ENCODE measurements at regions not wholly inside any gene's neighbourhood (a gene's known extent, or its start where the extent isn't known, plus 50 kb on each side); places are given as distances from the start of the nearest gene placed in this dataset.
A peak's percentile ranks its signal among the peaks of the same experiment; 100 is the strongest.

GRCh38 chr4:175068266-175068665, 150.1 kb downstream of the ADAM29 start:
- no peak overlapping the region for H3K9ac ChIP-seq (ENCODE audit: low read length)
- no peak overlapping the region for H2BK5ac ChIP-seq (ENCODE audit: low read length)
- H4K8ac ChIP-seq (ENCODE audit: low read depth, low read length) = no peak overlapping the region
- no peak overlapping the region for H3K4ac ChIP-seq (ENCODE audit: low read depth, low read length)
- no peak for DNase-seq
- no peaks in the 10 kb centered on the region for H3K36me3 ChIP-seq (ENCODE audit: control insufficient read depth, insufficient read depth, low read length)
- H3K79me2 ChIP-seq (ENCODE audit: control insufficient read depth, insufficient read depth, low read length) = no peaks in the 10 kb centered on the region
- no peak overlapping the region for H3K56ac ChIP-seq (ENCODE audit: low read length)
- no peak overlapping the region for H3K27ac ChIP-seq (ENCODE audit: low read depth, low read length)
- H2AK5ac ChIP-seq (ENCODE audit: low read length) = no peak overlapping the region
- H3K23ac ChIP-seq (ENCODE audit: low read length) = no peak overlapping the region
- no peak overlapping the region for H3K4me2 ChIP-seq (ENCODE audit: low read length)
- no peak overlapping the region for H4K5ac ChIP-seq (ENCODE audit: low read length)
- H3K27me3 ChIP-seq (ENCODE audit: insufficient read depth, low read length, poor library complexity) = no peaks in the 10 kb centered on the region
- H3K4me3 ChIP-seq (ENCODE audit: low read length) = no peak overlapping the region
- H3K18ac ChIP-seq (ENCODE audit: low read length) = no peak overlapping the region
- no peaks in the 10 kb centered on the region for H3K4me1 ChIP-seq (ENCODE audit: control insufficient read depth, low read depth, low read length)
- no peak overlapping the region for H2BK15ac ChIP-seq (replicated peaks; ENCODE audit: low read depth)
- H2BK120ac ChIP-seq (ENCODE audit: low read depth, low read length) = no peak overlapping the region
- H3K79me1 ChIP-seq (ENCODE audit: low read length) = no peaks in the 10 kb centered on the region

DNA sequence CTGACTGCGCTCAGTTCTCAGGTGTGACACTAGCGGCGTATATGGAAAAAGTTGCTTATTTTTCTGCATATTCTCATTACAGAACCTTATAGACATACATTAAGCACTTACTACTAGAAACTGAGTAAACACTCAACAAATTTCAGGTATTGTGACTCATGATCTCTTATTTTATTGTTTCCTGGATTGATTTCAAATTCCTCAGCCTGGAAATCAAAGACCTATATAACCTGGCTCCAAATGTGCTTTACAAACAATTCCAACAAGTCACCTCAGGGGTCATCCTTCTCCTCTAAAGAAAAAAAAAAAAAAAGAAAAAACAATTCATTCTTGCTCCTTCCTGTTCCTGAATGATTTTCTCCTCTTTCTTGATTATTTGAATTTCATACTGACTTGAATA, 152.3 kb downstream of the ADAM29 start:
- H2BK120ac ChIP-seq (ENCODE audit: low read depth, low read length) = no peak overlapping the region
- H3K36me3 ChIP-seq (ENCODE audit: control insufficient read depth, insufficient read depth, low read length) = no peaks in the 10 kb centered on the region
- H3K79me2 ChIP-seq (ENCODE audit: control insufficient read depth, insufficient read depth, low read length) = no peaks in the 10 kb centered on the region
- no peaks in the 10 kb centered on the region for H3K79me1 ChIP-seq (ENCODE audit: low read length)
- no peak overlapping the region for H2AK5ac ChIP-seq (ENCODE audit: low read length)
- H3K4ac ChIP-seq (ENCODE audit: low read depth, low read length) = no peak overlapping the region
- H3K4me3 ChIP-seq (ENCODE audit: low read length) = no peak overlapping the region
- no peak overlapping the region for H3K23ac ChIP-seq (ENCODE audit: low read length)
- H4K8ac ChIP-seq (ENCODE audit: low read depth, low read length) = no peak overlapping the region
- H3K56ac ChIP-seq (ENCODE audit: low read length) = no peak overlapping the region
- no peaks in the 10 kb centered on the region for H3K4me1 ChIP-seq (ENCODE audit: control insufficient read depth, low read depth, low read length)
- peak; percentile 6 for DNase-seq
- no CpG with 5 or more reads among the region's 3 CpGs for WGBS (ENCODE audit: extremely low coverage, insufficient coverage, low lambda C conversion rate)
- H4K5ac ChIP-seq (ENCODE audit: low read length) = no peak overlapping the region
- H3K18ac ChIP-seq (ENCODE audit: low read length) = no peak overlapping the region
- H3K9ac ChIP-seq (ENCODE audit: low read length) = no peak overlapping the region
- no peak overlapping the region for H2BK5ac ChIP-seq (ENCODE audit: low read length)
- H3K27ac ChIP-seq (ENCODE audit: low read depth, low read length) = no peak overlapping the region
- H3K4me2 ChIP-seq (ENCODE audit: low read length) = no peak overlapping the region
- no peaks in the 10 kb centered on the region for H3K27me3 ChIP-seq (ENCODE audit: insufficient read depth, low read length, poor library complexity)
- no peak overlapping the region for H2BK15ac ChIP-seq (replicated peaks; ENCODE audit: low read depth)

DNA sequence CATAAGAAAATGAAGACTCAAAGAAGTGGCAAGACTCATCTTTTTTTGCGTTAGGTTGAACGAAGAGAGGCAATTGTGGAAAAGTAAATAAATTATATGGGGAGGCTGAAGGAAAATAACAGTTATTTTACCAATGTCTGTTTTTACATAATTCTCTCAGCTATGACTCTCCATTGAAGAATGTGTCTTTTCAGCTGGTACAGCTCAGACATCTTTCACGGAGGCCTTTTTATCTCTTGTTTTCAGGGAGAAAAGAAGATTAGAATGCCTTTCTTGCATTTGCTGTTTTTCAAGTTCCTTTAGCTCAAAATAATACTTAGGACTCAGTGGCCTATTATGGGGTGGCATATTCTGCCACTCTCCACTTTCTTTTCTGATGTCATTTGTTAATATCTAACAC, 153.0 kb downstream of the ADAM29 start:
- no peak overlapping the region for H4K8ac ChIP-seq (ENCODE audit: low read depth, low read length)
- no peak overlapping the region for H2BK15ac ChIP-seq (replicated peaks; ENCODE audit: low read depth)
- H3K23ac ChIP-seq (ENCODE audit: low read length) = no peak overlapping the region
- H3K4ac ChIP-seq (ENCODE audit: low read depth, low read length) = no peak overlapping the region
- no CpG with 5 or more reads among the region's 3 CpGs for WGBS (ENCODE audit: extremely low coverage, insufficient coverage, low lambda C conversion rate)
- no peaks in the 10 kb centered on the region for H3K79me2 ChIP-seq (ENCODE audit: control insufficient read depth, insufficient read depth, low read length)
- H3K79me1 ChIP-seq (ENCODE audit: low read length) = no peaks in the 10 kb centered on the region
- no peak overlapping the region for H3K18ac ChIP-seq (ENCODE audit: low read length)
- no peak overlapping the region for H3K27ac ChIP-seq (ENCODE audit: low read depth, low read length)
- H2BK120ac ChIP-seq (ENCODE audit: low read depth, low read length) = no peak overlapping the region
- no peak overlapping the region for H3K9ac ChIP-seq (ENCODE audit: low read length)
- H3K4me2 ChIP-seq (ENCODE audit: low read length) = no peak overlapping the region
- H3K36me3 ChIP-seq (ENCODE audit: control insufficient read depth, insufficient read depth, low read length) = no peaks in the 10 kb centered on the region
- no peaks in the 10 kb centered on the region for H3K4me1 ChIP-seq (ENCODE audit: control insufficient read depth, low read depth, low read length)
- no peak overlapping the region for H3K56ac ChIP-seq (ENCODE audit: low read length)
- no peak overlapping the region for H2BK5ac ChIP-seq (ENCODE audit: low read length)
- H3K27me3 ChIP-seq (ENCODE audit: insufficient read depth, low read length, poor library complexity) = no peaks in the 10 kb centered on the region
- no peak overlapping the region for H2AK5ac ChIP-seq (ENCODE audit: low read length)
- DNase-seq = peak; percentile 10
- H4K5ac ChIP-seq (ENCODE audit: low read length) = no peak overlapping the region
- no peak overlapping the region for H3K4me3 ChIP-seq (ENCODE audit: low read length)

DNA sequence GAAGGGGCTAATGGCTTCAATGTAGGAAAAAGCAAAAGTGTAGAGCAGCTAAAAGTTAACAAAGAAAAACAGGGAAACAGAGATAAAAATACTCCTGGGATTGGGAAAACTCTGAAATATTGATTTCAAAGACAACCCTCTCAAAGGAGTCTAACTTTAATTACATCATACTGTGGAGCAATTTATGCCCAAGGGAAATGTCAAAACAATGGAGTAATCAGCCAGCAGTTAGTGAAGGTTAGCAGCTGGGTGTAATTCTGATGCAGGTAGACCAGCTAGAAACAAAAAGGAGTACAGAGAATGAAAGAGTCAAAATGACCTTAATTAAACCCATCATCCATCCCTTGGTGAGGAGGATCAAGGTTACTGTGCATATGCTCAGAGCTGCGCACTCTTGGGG, 169.0 kb downstream of the ADAM29 start:
- H3K4ac ChIP-seq (ENCODE audit: low read depth, low read length) = no peak overlapping the region
- H4K8ac ChIP-seq (ENCODE audit: low read depth, low read length) = no peak overlapping the region
- no peak for DNase-seq
- H3K18ac ChIP-seq (ENCODE audit: low read length) = no peak overlapping the region
- no peak overlapping the region for H3K4me2 ChIP-seq (ENCODE audit: low read length)
- no peaks in the 10 kb centered on the region for H3K79me2 ChIP-seq (ENCODE audit: control insufficient read depth, insufficient read depth, low read length)
- H2BK15ac ChIP-seq (replicated peaks; ENCODE audit: low read depth) = no peak overlapping the region
- no peaks in the 10 kb centered on the region for H3K36me3 ChIP-seq (ENCODE audit: control insufficient read depth, insufficient read depth, low read length)
- H2BK5ac ChIP-seq (ENCODE audit: low read length) = no peak overlapping the region
- H2AK5ac ChIP-seq (ENCODE audit: low read length) = no peak overlapping the region
- H2BK120ac ChIP-seq (ENCODE audit: low read depth, low read length) = no peak overlapping the region
- H3K79me1 ChIP-seq (ENCODE audit: low read length) = no peaks in the 10 kb centered on the region
- no CpG with 5 or more reads among the region's 1 CpG for WGBS (ENCODE audit: extremely low coverage, insufficient coverage, low lambda C conversion rate)
- no peak overlapping the region for H3K9ac ChIP-seq (ENCODE audit: low read length)
- no peaks in the 10 kb centered on the region for H3K4me1 ChIP-seq (ENCODE audit: control insufficient read depth, low read depth, low read length)
- no peaks in the 10 kb centered on the region for H3K27me3 ChIP-seq (ENCODE audit: insufficient read depth, low read length, poor library complexity)
- H4K5ac ChIP-seq (ENCODE audit: low read length) = no peak overlapping the region
- H3K4me3 ChIP-seq (ENCODE audit: low read length) = no peak overlapping the region
- no peak overlapping the region for H3K23ac ChIP-seq (ENCODE audit: low read length)
- H3K56ac ChIP-seq (ENCODE audit: low read length) = no peak overlapping the region
- H3K27ac ChIP-seq (ENCODE audit: low read depth, low read length) = no peak overlapping the region

DNA sequence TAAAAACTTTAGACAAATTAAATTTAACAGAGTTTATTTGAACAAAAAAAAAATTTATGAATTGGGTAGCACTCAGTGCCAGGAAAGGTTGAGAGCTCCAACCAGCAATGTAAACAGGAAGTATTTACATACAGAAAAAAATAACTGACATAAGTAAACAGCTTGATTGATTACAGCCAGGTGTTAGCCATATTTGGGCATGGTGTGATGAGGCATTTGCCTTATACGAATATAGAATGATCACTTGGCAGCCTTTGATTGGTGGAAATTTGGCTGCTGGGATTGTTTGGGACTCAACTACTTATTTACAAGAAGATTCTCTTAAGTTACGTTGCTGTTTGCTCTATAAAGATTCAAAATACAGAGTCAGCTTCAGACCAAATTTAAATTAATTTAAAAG, 172.0 kb downstream of the ADAM29 start:
- H3K23ac ChIP-seq (ENCODE audit: low read length) = no peak overlapping the region
- H4K5ac ChIP-seq (ENCODE audit: low read length) = no peak overlapping the region
- no peak overlapping the region for H3K56ac ChIP-seq (ENCODE audit: low read length)
- no peaks in the 10 kb centered on the region for H3K4me1 ChIP-seq (ENCODE audit: control insufficient read depth, low read depth, low read length)
- DNase-seq = no peak
- no peak overlapping the region for H2BK5ac ChIP-seq (ENCODE audit: low read length)
- no peaks in the 10 kb centered on the region for H3K36me3 ChIP-seq (ENCODE audit: control insufficient read depth, insufficient read depth, low read length)
- H2BK15ac ChIP-seq (replicated peaks; ENCODE audit: low read depth) = no peak overlapping the region
- H3K4me3 ChIP-seq (ENCODE audit: low read length) = no peak overlapping the region
- no peak overlapping the region for H2AK5ac ChIP-seq (ENCODE audit: low read length)
- no peak overlapping the region for H3K9ac ChIP-seq (ENCODE audit: low read length)
- no peaks in the 10 kb centered on the region for H3K79me1 ChIP-seq (ENCODE audit: low read length)
- WGBS (ENCODE audit: extremely low coverage, insufficient coverage, low lambda C conversion rate) = no CpG with 5 or more reads among the region's 2 CpGs
- no peak overlapping the region for H3K27ac ChIP-seq (ENCODE audit: low read depth, low read length)
- no peaks in the 10 kb centered on the region for H3K27me3 ChIP-seq (ENCODE audit: insufficient read depth, low read length, poor library complexity)
- no peaks in the 10 kb centered on the region for H3K79me2 ChIP-seq (ENCODE audit: control insufficient read depth, insufficient read depth, low read length)
- H4K8ac ChIP-seq (ENCODE audit: low read depth, low read length) = no peak overlapping the region
- H3K4me2 ChIP-seq (ENCODE audit: low read length) = no peak overlapping the region
- H2BK120ac ChIP-seq (ENCODE audit: low read depth, low read length) = no peak overlapping the region
- no peak overlapping the region for H3K4ac ChIP-seq (ENCODE audit: low read depth, low read length)
- H3K18ac ChIP-seq (ENCODE audit: low read length) = no peak overlapping the region

GRCh38 chr4:175091649-175092048, 173.5 kb downstream of the ADAM29 start:
- no peaks in the 10 kb centered on the region for H3K79me1 ChIP-seq (ENCODE audit: low read length)
- WGBS (ENCODE audit: extremely low coverage, insufficient coverage, low lambda C conversion rate) = no CpG with 5 or more reads among the region's 5 CpGs
- H3K23ac ChIP-seq (ENCODE audit: low read length) = no peak overlapping the region
- no peak overlapping the region for H2BK15ac ChIP-seq (replicated peaks; ENCODE audit: low read depth)
- no peak overlapping the region for H3K9ac ChIP-seq (ENCODE audit: low read length)
- no peaks in the 10 kb centered on the region for H3K27me3 ChIP-seq (ENCODE audit: insufficient read depth, low read length, poor library complexity)
- H3K36me3 ChIP-seq (ENCODE audit: control insufficient read depth, insufficient read depth, low read length) = no peaks in the 10 kb centered on the region
- no peak overlapping the region for H3K4ac ChIP-seq (ENCODE audit: low read depth, low read length)
- H2BK5ac ChIP-seq (ENCODE audit: low read length) = no peak overlapping the region
- no peak overlapping the region for H3K4me3 ChIP-seq (ENCODE audit: low read length)
- no peak overlapping the region for H4K5ac ChIP-seq (ENCODE audit: low read length)
- no peaks in the 10 kb centered on the region for H3K79me2 ChIP-seq (ENCODE audit: control insufficient read depth, insufficient read depth, low read length)
- no peak overlapping the region for H2BK120ac ChIP-seq (ENCODE audit: low read depth, low read length)
- no peaks in the 10 kb centered on the region for H3K4me1 ChIP-seq (ENCODE audit: control insufficient read depth, low read depth, low read length)
- no peak overlapping the region for H3K18ac ChIP-seq (ENCODE audit: low read length)
- no peak overlapping the region for H2AK5ac ChIP-seq (ENCODE audit: low read length)
- no peak for DNase-seq
- no peak overlapping the region for H3K27ac ChIP-seq (ENCODE audit: low read depth, low read length)
- no peak overlapping the region for H3K56ac ChIP-seq (ENCODE audit: low read length)
- H4K8ac ChIP-seq (ENCODE audit: low read depth, low read length) = no peak overlapping the region
- H3K4me2 ChIP-seq (ENCODE audit: low read length) = no peak overlapping the region

All from mesendoderm (in vitro differentiated cells).